ENCODE measurements at regions not wholly inside any gene's neighbourhood (a gene's known extent, or its start where the extent isn't known, plus 50 kb on each side); places are given as distances from the start of the nearest gene placed in this dataset.

DNA sequence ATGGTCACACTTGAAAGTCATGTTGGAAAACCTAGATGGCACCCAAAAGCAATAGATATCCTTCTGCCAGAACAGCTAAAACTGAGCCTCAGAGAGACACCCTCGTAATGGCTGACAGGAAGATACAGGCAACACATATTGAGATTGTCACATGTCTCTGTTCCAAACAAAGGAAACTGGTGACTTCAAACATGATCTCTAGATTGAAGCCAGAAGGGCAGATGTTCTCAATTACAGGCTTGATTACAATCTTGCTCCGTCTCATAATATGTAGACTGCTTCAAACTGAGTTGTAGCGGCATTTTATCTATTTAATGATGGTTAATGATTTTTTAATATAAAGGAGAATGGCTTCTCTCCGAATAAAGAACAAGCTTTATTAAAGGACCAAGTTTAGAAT is 774.3 kb downstream of the KCTD16 start:
- intact Hi-C loops (cut with micrococcal nuclease): no loop called here
- ATAC-seq (no peak), DNase-seq (no peak)
- CTCF ChIA-PET: no interaction called here
- Histone ChIP-seq H3K4me3 (ENCODE audit: low read length) (no peak overlapping the region), H3K36me3 (ENCODE audit: control insufficient read depth in 2 of 3, insufficient read depth in 3 of 3, low read length in 3 of 3) (no peaks in the 10 kb centered on the region), H3K27me3 (ENCODE audit: control insufficient read depth in 2 of 2, insufficient read depth in 2 of 2, low read length in 2 of 2) (no peaks in the 10 kb centered on the region), H3K9me3 (ENCODE audit: control insufficient read depth in 2 of 3, low read length in 3 of 3) (no peaks in the 10 kb centered on the region), H3K4me1 (ENCODE audit: control insufficient read depth in 2 of 2, insufficient read depth in 2 of 2, low read length in 2 of 2) (no peaks in the 10 kb centered on the region), H3K27ac (ENCODE audit: low read depth, low read length) (no peak overlapping the region)
- POLR2A ChIA-PET: no interaction called here
- no peak overlapping the region for H3K27ac Mint-ChIP-seq
- H3K4me3 Mint-ChIP-seq: no peak overlapping the region
- H3K4me1 Mint-ChIP-seq: no peaks in the 10 kb centered on the region
- H3K36me3 Mint-ChIP-seq: no peaks in the 10 kb centered on the region
- H3K27me3 Mint-ChIP-seq: no peaks in the 10 kb centered on the region
- peaks cover 0 to 23% (median 5%) of the 10 kb centered on the region in 11 donors for H3K9me3 Mint-ChIP-seq

DNA sequence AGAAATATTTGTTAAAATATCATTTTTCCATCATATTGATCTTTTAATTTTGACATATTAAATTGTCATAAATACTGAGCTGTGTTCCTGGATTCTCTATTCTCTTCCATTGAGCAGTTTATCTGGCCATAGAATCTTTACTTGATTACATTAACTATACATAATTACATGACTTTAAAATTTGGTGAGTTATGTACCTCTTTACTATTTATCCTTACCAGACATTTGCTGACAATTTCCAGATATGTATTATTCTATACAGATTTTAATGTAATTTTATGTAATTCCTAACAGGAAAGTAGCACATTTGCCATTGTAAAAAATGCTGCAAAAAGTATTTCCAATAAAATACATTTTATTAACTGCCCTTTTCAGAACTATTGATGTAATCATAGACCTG is 770.3 kb downstream of the KCTD16 start:
- CTCF ChIA-PET: no interaction called here
- no peak overlapping the region for H3K4me3 ChIP-seq (ENCODE audit: low read length)
- H3K9me3 Mint-ChIP-seq: peaks cover 2 to 34% (median 6%) of the 10 kb centered on the region in 11 donors
- DNase-seq: no peak
- no peaks in the 10 kb centered on the region for H3K36me3 Mint-ChIP-seq
- no peak overlapping the region for H3K4me3 Mint-ChIP-seq
- no peaks in the 10 kb centered on the region for H3K4me1 Mint-ChIP-seq
- POLR2A ChIA-PET: no interaction called here
- no peak overlapping the region for H3K27ac Mint-ChIP-seq
- H3K4me1 ChIP-seq (ENCODE audit: control insufficient read depth in 2 of 2, insufficient read depth in 2 of 2, low read length in 2 of 2): no peaks in the 10 kb centered on the region
- no peak overlapping the region for H3K27ac ChIP-seq (ENCODE audit: low read depth, low read length)
- intact Hi-C loops (cut with micrococcal nuclease): no loop called here
- ATAC-seq: no peak
- no peaks in the 10 kb centered on the region for H3K36me3 ChIP-seq (ENCODE audit: control insufficient read depth in 2 of 3, insufficient read depth in 3 of 3, low read length in 3 of 3)
- H3K9me3 ChIP-seq (ENCODE audit: control insufficient read depth in 2 of 3, low read length in 3 of 3): no peaks in the 10 kb centered on the region
- H3K27me3 ChIP-seq (ENCODE audit: control insufficient read depth in 2 of 2, insufficient read depth in 2 of 2, low read length in 2 of 2): no peaks in the 10 kb centered on the region
- no peaks in the 10 kb centered on the region for H3K27me3 Mint-ChIP-seq

DNA sequence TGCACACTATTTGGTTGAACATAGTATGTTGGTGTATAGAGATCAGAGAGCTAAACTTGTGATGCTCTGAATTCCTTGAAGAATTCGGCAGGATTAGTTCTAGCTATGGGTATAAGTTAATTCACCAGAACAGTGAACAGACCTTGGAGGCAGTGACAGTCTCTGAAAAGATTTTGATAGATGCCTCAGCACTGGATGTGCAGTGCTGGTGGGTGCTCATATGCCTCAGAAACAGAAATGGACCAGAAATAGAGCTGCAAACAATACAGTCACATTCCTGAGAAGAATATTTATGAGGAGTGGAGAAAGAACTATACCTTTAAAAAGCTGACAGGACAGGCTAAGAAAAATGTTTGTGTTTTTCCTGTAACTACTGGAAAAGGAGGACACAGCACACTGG is 747.7 kb downstream of the KCTD16 start:
- intact Hi-C loops (cut with micrococcal nuclease): no loop called here
- ATAC-seq: no peak
- no peaks in the 10 kb centered on the region for H3K9me3 ChIP-seq (ENCODE audit: control insufficient read depth in 2 of 3, low read length in 3 of 3)
- H3K27ac Mint-ChIP-seq: no peak overlapping the region
- no peak for DNase-seq
- H3K4me1 Mint-ChIP-seq: no peaks in the 10 kb centered on the region
- CTCF ChIA-PET: no interaction called here
- H3K27me3 ChIP-seq (ENCODE audit: control insufficient read depth in 2 of 2, insufficient read depth in 2 of 2, low read length in 2 of 2): no peaks in the 10 kb centered on the region
- no peaks in the 10 kb centered on the region for H3K36me3 Mint-ChIP-seq
- no peaks in the 10 kb centered on the region for H3K27me3 Mint-ChIP-seq
- H3K4me3 ChIP-seq (ENCODE audit: low read length): no peak overlapping the region
- H3K9me3 Mint-ChIP-seq: peaks cover 0 to 25% (median 4%) of the 10 kb centered on the region in 11 donors
- H3K27ac ChIP-seq (ENCODE audit: low read depth, low read length): no peak overlapping the region
- POLR2A ChIA-PET: no interaction called here
- H3K4me1 ChIP-seq (ENCODE audit: control insufficient read depth in 2 of 2, insufficient read depth in 2 of 2, low read length in 2 of 2): no peaks in the 10 kb centered on the region
- H3K36me3 ChIP-seq (ENCODE audit: control insufficient read depth in 2 of 3, insufficient read depth in 3 of 3, low read length in 3 of 3): no peaks in the 10 kb centered on the region
- no peak overlapping the region for H3K4me3 Mint-ChIP-seq

DNA sequence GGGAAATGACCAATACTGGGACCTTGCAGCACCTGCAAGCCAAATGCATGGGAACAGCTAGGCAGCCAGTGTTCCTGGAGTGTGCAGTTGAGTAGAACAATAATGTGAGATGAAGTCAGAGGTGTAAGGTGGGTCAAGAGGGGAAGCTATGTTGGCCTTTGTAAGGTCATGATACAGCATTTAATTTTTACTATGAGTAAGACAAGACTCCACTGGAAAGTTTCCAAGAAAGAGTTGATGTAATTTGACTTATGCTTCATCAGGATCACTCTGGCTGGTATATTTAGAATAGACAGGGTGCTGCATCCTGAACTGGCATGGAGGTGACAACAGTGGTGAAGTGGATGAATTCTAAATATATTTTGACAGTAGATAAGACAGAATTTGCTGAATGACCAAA is 744.8 kb downstream of the KCTD16 start:
- ATAC-seq (no peak), DNase-seq (no peak)
- H3K4me3 Mint-ChIP-seq: no peak overlapping the region
- H3K36me3 Mint-ChIP-seq: no peaks in the 10 kb centered on the region
- intact Hi-C loops (cut with micrococcal nuclease): no loop called here
- Histone ChIP-seq H3K4me1 (ENCODE audit: control insufficient read depth in 2 of 2, insufficient read depth in 2 of 2, low read length in 2 of 2) (no peaks in the 10 kb centered on the region), H3K27ac (ENCODE audit: low read depth, low read length) (no peak overlapping the region), H3K27me3 (ENCODE audit: control insufficient read depth in 2 of 2, insufficient read depth in 2 of 2, low read length in 2 of 2) (no peaks in the 10 kb centered on the region), H3K36me3 (ENCODE audit: control insufficient read depth in 2 of 3, insufficient read depth in 3 of 3, low read length in 3 of 3) (no peaks in the 10 kb centered on the region), H3K4me3 (ENCODE audit: low read length) (no peak overlapping the region), H3K9me3 (ENCODE audit: control insufficient read depth in 2 of 3, low read length in 3 of 3) (peaks cover 0 to 4% (median 0%) of the 10 kb centered on the region in 3 experiments)
- H3K9me3 Mint-ChIP-seq: peaks cover 0 to 27% (median 6%) of the 10 kb centered on the region in 11 donors
- no peaks in the 10 kb centered on the region for H3K27me3 Mint-ChIP-seq
- CTCF ChIA-PET: no interaction called here
- no peaks in the 10 kb centered on the region for H3K4me1 Mint-ChIP-seq
- POLR2A ChIA-PET: no interaction called here
- no peak overlapping the region for H3K27ac Mint-ChIP-seq

DNA sequence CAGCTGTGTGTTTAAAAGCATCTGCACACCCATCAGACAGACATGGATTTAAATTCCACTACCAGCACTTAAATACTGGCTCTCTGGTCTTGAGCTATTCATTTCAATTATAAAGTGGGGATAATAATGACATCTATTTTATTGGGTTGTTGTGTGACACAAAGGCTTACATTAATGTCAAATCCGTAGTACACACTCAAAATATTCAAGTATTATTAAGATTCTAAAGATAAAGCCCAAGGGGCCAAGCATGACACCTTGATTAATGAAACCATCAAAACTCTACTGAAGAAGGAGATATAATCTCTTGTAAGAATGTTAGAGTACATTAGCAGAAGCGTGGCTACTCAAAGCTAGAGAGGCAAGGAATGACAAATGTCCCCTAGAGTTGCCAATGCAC is 743.0 kb downstream of the KCTD16 start:
- intact Hi-C loops (cut with micrococcal nuclease): no loop called here
- CTCF ChIA-PET: no interaction called here

DNA sequence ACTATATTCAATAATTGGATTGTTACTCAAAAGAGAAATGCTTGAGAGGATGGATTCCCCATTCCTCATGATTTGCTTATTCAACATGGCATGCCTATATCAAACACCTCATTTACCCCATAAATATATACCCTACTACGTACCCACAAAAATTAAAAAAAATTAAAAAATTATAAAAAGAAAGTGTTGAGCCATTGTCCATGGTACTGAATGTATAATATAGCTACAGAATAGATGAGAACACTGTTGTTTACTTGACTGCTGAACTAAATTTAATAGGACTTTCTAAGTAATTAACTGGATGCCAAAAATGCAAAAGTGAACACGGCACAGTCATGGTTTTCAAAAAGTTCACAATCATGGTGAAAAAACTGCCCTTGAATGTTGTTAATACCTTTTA is 725.8 kb downstream of the KCTD16 start:
- Histone ChIP-seq H3K4me1 (ENCODE audit: control insufficient read depth in 2 of 2, insufficient read depth in 2 of 2, low read length in 2 of 2) (no peaks in the 10 kb centered on the region), H3K27me3 (ENCODE audit: control insufficient read depth in 2 of 2, insufficient read depth in 2 of 2, low read length in 2 of 2) (no peaks in the 10 kb centered on the region), H3K36me3 (ENCODE audit: control insufficient read depth in 2 of 3, insufficient read depth in 3 of 3, low read length in 3 of 3) (no peaks in the 10 kb centered on the region), H3K27ac (ENCODE audit: low read depth, low read length) (no peak overlapping the region), H3K4me3 (ENCODE audit: low read length) (no peak overlapping the region), H3K9me3 (ENCODE audit: control insufficient read depth in 2 of 3, low read length in 3 of 3) (no peaks in the 10 kb centered on the region)
- ChIA-PET POLR2A (no interaction called here), CTCF (interaction anchor here (0.6 kb wide), 1 partner anchor 96 kb away, joined by 3 read pairs; no protein-coding TSS in a partner anchor)
- Mint-ChIP-seq H3K27me3 (no peaks in the 10 kb centered on the region), H3K4me3 (no peak overlapping the region), H3K4me1 (no peaks in the 10 kb centered on the region), H3K27ac (no peak overlapping the region), H3K36me3 (no peaks in the 10 kb centered on the region), H3K9me3 (peaks cover 1 to 23% (median 7%) of the 10 kb centered on the region in 11 donors)
- intact Hi-C loops (cut with micrococcal nuclease): no loop called here
- no peak for ATAC-seq
- no peak for DNase-seq

More for the DNA sequence above, 743.0 kb downstream of the KCTD16 start:
- Histone ChIP-seq H3K27ac (ENCODE audit: low read depth, low read length) (no peak overlapping the region), H3K9me3 (ENCODE audit: control insufficient read depth in 2 of 3, low read length in 3 of 3) (peaks cover 0 to 4% (median 0%) of the 10 kb centered on the region in 3 experiments), H3K36me3 (ENCODE audit: control insufficient read depth in 2 of 3, insufficient read depth in 3 of 3, low read length in 3 of 3) (no peaks in the 10 kb centered on the region), H3K4me3 (ENCODE audit: low read length) (no peak overlapping the region), H3K27me3 (ENCODE audit: control insufficient read depth in 2 of 2, insufficient read depth in 2 of 2, low read length in 2 of 2) (no peaks in the 10 kb centered on the region), H3K4me1 (ENCODE audit: control insufficient read depth in 2 of 2, insufficient read depth in 2 of 2, low read length in 2 of 2) (no peaks in the 10 kb centered on the region)
- H3K27ac Mint-ChIP-seq: no peak overlapping the region
- DNase-seq: no peak
- H3K4me3 Mint-ChIP-seq: no peak overlapping the region
- ATAC-seq: no peak
- no peaks in the 10 kb centered on the region for H3K27me3 Mint-ChIP-seq
- POLR2A ChIA-PET: no interaction called here
- H3K9me3 Mint-ChIP-seq: peaks cover 4 to 29% (median 8%) of the 10 kb centered on the region in 11 donors
- H3K36me3 Mint-ChIP-seq: no peaks in the 10 kb centered on the region
- no peaks in the 10 kb centered on the region for H3K4me1 Mint-ChIP-seq

DNA sequence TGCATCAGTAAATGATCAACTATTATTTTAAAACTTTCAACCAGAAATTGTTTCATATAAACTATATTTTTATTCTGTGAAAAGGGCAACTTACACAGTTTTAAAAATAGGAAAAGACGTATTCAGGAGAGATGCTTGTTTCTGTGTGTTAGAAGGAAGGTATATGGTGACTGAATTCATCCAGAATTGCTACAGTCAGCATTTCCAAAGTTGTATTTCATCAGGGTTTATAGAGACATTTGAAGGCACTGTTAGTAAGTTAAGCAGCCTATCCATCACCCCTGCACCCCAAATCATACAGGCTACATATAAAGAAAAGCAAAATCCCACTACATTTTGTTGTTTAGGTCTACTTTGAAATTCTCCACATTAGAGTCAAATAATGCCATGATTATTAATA is 716.0 kb downstream of the KCTD16 start:
- no peak overlapping the region for H3K27ac ChIP-seq (ENCODE audit: low read depth, low read length)
- ATAC-seq (no peak), DNase-seq (no peak)
- CTCF ChIA-PET: no interaction called here
- H3K27me3 Mint-ChIP-seq: no peaks in the 10 kb centered on the region
- no peak overlapping the region for H3K27ac Mint-ChIP-seq
- H3K36me3 ChIP-seq (ENCODE audit: control insufficient read depth in 2 of 3, insufficient read depth in 3 of 3, low read length in 3 of 3): no peaks in the 10 kb centered on the region
- H3K4me3 Mint-ChIP-seq: no peak overlapping the region
- H3K4me3 ChIP-seq (ENCODE audit: low read length): no peak overlapping the region
- no peaks in the 10 kb centered on the region for H3K9me3 ChIP-seq (ENCODE audit: control insufficient read depth in 2 of 3, low read length in 3 of 3)
- peaks cover 0 to 28% (median 10%) of the 10 kb centered on the region in 11 donors for H3K9me3 Mint-ChIP-seq
- no peaks in the 10 kb centered on the region for H3K36me3 Mint-ChIP-seq
- intact Hi-C loops (cut with micrococcal nuclease): no loop called here
- POLR2A ChIA-PET: no interaction called here
- no peaks in the 10 kb centered on the region for H3K4me1 ChIP-seq (ENCODE audit: control insufficient read depth in 2 of 2, insufficient read depth in 2 of 2, low read length in 2 of 2)
- no peaks in the 10 kb centered on the region for H3K27me3 ChIP-seq (ENCODE audit: control insufficient read depth in 2 of 2, insufficient read depth in 2 of 2, low read length in 2 of 2)
- no peaks in the 10 kb centered on the region for H3K4me1 Mint-ChIP-seq

Measured in naive thymus-derived CD4-positive, alpha-beta T cell (primary cell).